ENCODE measurements at regions not wholly inside any gene's neighbourhood (a gene's known extent, or its start where the extent isn't known, plus 50 kb on each side); places are given as distances from the start of the nearest gene placed in this dataset.

- TF ChIP-seq POLR2AphosphoS5 (IDR thresholded peaks at IDR 0.05; ENCODE audit: low read depth, low read length) (no peak), POLR2A (IDR thresholded peaks at IDR 0.05; ENCODE audit: low read depth, low read length) (no peak), TAF1 (IDR thresholded peaks at IDR 0.05; ENCODE audit: low read depth, low read length) (no peak), SPI1 (IDR thresholded peaks at IDR 0.05; ENCODE audit: low read depth, low read length) (no peak)
Measured at GRCh38 chrX:45956191-45956870, 588.9 kb downstream of the ZNF674 start.
